Skeletal muscle tissue (tissue), 3 donors: ENCODE measurements at regions not wholly inside any gene's neighbourhood (a gene's known extent, or its start where the extent isn't known, plus 50 kb on each side); places are given as distances from the start of the nearest gene placed in this dataset.

Experiments used
- H3K27ac ChIP-seq: one replicate; pipeline ENCODE4 v1.7.0; 2013; ENCODE audit warnings: mild to moderate bottlenecking, low read depth, low read length, inconsistent platforms
- H3K27me3 ChIP-seq, 3 donors: one replicate each; pipeline ENCODE4 v1.7.0; 2013; ENCODE audit warnings: low read length in 3 of 3; ENCODE audit not compliant: control insufficient read depth in 3 of 3, insufficient read depth in 3 of 3
- H3K36me3 ChIP-seq, 3 donors: one replicate each; pipeline ENCODE4 v1.7.0; 2013; ENCODE audit warnings: low read length in 3 of 3; ENCODE audit not compliant: control insufficient read depth in 3 of 3, insufficient read depth in 3 of 3
- H3K4me1 ChIP-seq, 3 donors: one replicate each; pipeline ENCODE4 v1.7.0; 2013; ENCODE audit warnings: low read length in 3 of 3, mild to moderate bottlenecking in 3 of 3; ENCODE audit not compliant: control insufficient read depth in 3 of 3, insufficient read depth in 3 of 3
- H3K4me3 ChIP-seq, 3 donors: one replicate each; pipeline ENCODE4 v1.7.0; 2013; ENCODE audit warnings: low read length in 3 of 3
- H3K9ac ChIP-seq, 3 donors: one replicate each; pipeline ENCODE4 v1.7.0; 2013; ENCODE audit warnings: low read length in 3 of 3, mild to moderate bottlenecking in 3 of 3, moderate library complexity in 2 of 3, low read depth in 1 of 3
- H3K9me3 ChIP-seq, 3 donors: one replicate each; pipeline ENCODE4 v1.7.0; 2013; ENCODE audit warnings: low read length in 3 of 3; ENCODE audit not compliant: control insufficient read depth in 3 of 3
- donor health status: Osteomylitis.

DNA sequence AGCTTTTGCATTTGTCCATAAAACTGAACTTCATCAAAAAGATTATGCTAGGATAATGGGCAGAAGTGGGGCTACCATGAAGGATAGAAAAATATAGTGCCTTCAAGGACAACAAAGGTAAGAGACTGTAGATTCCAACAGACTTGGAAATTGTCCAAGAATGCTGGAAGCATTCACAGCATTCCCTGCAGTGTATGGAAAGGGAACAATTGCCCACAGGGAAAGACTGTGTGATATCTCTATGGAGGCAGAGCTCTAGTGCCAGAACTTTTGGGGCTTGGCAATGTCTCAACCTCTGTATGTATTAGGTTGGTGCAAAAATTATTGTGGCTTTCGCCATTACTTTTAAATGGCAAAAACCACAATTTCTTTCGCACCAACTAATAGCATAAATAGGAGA lies 1598.8 kb upstream of the MIR17HG start:
- H3K4me3 ChIP-seq, result no peak overlapping the region
- H3K36me3 ChIP-seq, result no peaks in the 10 kb centered on the region
- no peaks in the 10 kb centered on the region for H3K9me3 ChIP-seq
- no peak overlapping the region for H3K9ac ChIP-seq
- H3K4me1 ChIP-seq, result no peaks in the 10 kb centered on the region
- no peaks in the 10 kb centered on the region for H3K27me3 ChIP-seq
- no peak overlapping the region for H3K27ac ChIP-seq

DNA sequence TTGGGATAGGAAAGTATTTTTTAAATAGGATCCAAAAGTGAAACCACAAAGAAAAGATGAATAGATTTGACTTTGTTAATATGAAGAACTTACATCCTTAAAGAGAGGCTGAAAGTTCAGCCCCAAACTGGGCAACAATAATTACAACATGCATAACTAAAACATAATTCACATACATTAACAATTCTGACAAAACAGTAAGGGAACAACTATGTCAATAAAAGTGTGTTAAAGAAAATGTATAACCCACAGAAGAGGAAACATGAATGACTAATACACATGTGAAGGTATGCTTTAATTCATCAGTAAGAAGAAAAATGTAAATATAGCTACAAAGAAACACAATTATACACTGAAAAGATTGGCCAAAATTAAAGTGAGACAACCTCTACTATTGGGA lies 1597.6 kb upstream of the MIR17HG start:
- Histone ChIP-seq H3K9ac (no peak overlapping the region), H3K9me3 (no peaks in the 10 kb centered on the region), H3K4me3 (no peak overlapping the region), H3K27ac (no peak overlapping the region), H3K4me1 (no peaks in the 10 kb centered on the region), H3K27me3 (no peaks in the 10 kb centered on the region), H3K36me3 (no peaks in the 10 kb centered on the region)

DNA sequence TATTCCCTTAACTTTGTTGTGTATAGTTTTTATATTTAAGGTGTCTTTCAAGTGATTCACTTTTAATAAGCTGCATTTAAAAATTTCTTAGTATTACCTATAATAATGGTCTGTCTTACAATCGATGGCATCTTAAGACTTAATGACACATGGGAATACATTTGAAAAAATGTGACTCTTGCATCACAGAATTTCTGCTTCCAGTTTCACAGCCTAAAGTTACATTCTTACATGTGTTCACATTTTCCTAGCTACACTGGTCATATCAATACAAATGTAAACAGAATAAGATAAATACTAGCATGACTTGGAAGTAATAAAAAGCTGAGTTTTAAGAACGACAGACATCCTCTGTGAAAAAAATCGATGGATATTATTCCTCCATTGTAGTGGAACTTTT lies 1597.1 kb upstream of the MIR17HG start:
- Histone ChIP-seq H3K9me3 (no peaks in the 10 kb centered on the region), H3K27ac (no peak overlapping the region), H3K9ac (no peak overlapping the region), H3K4me3 (no peak overlapping the region), H3K4me1 (no peaks in the 10 kb centered on the region), H3K27me3 (no peaks in the 10 kb centered on the region), H3K36me3 (no peaks in the 10 kb centered on the region)

DNA sequence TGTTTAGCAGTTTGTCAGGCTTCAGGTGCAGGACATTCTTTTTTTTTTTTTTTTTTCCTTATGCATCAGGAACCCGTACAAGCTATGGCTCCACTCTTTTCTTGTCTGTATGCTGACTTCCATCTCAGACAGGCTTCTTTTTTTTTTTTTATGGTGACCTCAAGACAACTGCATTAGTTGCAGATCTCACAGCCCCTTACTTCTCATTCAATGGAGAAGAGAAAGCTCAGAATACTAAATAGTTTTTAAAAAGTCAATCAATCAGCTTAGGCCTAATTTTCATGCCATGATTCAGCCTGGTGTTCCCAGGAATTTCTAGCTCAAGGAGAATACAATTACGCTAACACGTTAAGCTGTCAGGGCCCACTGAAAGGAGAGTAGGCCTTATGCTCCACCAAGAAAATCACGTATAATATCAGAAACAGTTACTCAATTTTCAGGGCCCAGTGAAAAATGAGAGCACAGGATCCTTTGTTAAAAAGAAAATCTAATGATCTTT lies 1596.0 kb upstream of the MIR17HG start:
- Histone ChIP-seq H3K4me3 (no peak overlapping the region), H3K4me1 (no peaks in the 10 kb centered on the region), H3K27me3 (no peaks in the 10 kb centered on the region), H3K9me3 (peaks cover 2 to 8% (median 5%) of the 10 kb centered on the region in 3 donors), H3K9ac (no peak overlapping the region), H3K27ac (no peak overlapping the region), H3K36me3 (no peaks in the 10 kb centered on the region)

DNA sequence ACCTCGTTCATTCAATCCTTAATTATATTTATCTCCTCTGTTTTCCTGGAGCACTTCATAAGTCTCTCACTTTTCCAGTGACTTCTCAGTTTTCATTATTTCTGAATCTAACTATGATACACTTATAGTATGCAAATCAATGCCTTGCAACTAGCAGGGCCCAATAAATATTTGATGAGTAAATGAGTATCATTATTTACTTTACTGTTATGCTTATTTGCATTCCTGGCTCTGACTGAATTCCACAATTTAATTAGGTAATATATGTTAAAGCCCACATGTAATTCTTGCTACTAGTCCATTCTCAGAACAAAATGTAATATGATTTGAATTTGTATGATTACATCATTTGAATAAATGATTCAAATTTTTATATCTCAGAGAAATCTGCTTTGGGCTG lies 1595.1 kb upstream of the MIR17HG start:
- Histone ChIP-seq H3K27me3 (no peaks in the 10 kb centered on the region), H3K27ac (no peak overlapping the region), H3K9ac (no peak overlapping the region), H3K4me3 (no peak overlapping the region), H3K4me1 (no peaks in the 10 kb centered on the region), H3K9me3 (peaks cover 2 to 8% (median 5%) of the 10 kb centered on the region in 3 donors), H3K36me3 (no peaks in the 10 kb centered on the region)

DNA sequence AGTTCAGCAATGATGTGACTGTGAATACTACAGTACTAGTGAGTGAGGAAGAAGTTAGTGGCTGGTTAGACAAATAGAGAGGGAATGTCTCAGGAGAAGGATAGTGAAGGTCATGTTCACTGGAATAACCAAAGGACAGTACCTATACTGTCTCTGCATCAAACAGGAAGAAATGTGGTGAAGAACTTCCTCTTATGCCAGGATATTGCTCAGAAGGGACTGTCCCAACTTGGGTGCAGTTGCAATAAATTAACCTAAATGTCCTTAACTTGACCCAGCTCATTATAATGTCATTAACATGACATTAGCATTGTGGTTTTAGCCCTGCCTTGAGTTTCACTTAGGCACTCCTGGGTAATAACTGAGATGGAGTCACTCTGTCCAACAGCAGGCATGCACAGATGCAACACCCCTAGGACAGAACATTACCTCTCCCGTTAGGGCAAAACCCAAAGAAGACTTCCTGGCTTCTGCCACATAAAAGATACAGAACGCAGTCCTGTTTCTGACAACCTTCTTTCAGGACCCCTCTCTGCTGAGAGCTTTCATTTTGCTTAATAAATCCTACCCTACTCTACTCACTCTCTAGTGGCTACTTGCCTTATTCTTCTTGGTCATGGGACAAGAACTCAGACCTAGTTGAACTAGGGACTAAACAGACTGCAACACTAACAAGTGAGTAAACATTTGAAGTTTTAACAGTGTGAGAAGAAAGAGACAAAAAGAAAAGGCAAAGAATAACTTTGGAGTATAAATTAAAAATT lies 1591.6 kb upstream of the MIR17HG start:
- Histone ChIP-seq H3K27me3 (no peaks in the 10 kb centered on the region), H3K9ac (no peak overlapping the region), H3K9me3 (peaks cover 2 to 8% (median 5%) of the 10 kb centered on the region in 3 donors), H3K36me3 (no peaks in the 10 kb centered on the region), H3K4me3 (peak overlapping the region in 1 of 3 donors; percentile 17), H3K27ac (no peak overlapping the region), H3K4me1 (no peaks in the 10 kb centered on the region)

DNA sequence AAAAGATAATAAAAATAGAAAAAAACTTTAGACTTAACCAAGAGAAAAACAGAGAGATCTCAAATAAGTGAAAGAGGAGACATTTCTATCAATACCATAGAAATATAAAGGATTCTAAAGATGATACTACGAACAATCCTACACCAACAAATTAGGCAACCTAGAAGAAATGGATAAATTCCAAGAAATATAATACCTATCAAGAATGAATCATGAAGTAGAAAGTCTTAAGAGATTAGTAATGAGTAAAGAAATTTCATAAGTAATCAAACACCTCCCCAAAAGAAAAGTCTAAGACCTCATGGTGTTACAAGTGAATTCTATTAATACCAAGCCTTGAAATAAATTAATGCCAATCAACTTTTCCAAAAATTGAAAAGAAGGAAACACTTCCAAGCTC lies 1584.5 kb upstream of the MIR17HG start:
- no peaks in the 10 kb centered on the region for H3K4me1 ChIP-seq
- H3K27me3 ChIP-seq, result no peaks in the 10 kb centered on the region
- H3K27ac ChIP-seq, result no peak overlapping the region
- no peaks in the 10 kb centered on the region for H3K36me3 ChIP-seq
- H3K9ac ChIP-seq, result no peak overlapping the region
- H3K9me3 ChIP-seq, result no peaks in the 10 kb centered on the region
- H3K4me3 ChIP-seq, result no peak overlapping the region

DNA sequence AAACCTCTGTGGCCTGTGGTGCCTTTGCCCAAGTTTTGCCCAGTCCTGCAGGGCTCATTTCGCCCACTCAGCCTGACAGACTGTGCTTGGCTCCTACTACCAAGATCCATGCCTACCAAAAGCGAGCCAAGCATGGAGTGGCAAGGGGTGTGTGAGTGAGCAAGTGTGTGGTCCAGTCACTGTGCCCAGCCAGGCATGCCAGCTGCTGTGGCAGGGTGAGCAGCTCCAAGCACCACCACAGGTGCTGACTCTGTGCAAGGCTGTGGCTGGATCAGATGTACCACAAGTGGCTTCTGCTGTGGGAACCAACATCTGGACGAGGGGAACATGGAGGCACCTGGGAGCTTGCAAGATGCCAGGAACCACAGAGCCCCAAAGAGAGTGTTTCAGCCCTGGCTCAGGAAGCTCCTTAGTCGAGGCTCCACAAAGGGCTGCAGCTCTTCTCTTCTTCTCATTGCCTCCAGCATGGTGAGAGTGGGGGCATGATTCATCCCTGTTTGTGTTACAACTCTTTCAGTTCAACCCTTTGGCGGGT lies 1564.2 kb upstream of the MIR17HG start:
- no peaks in the 10 kb centered on the region for H3K36me3 ChIP-seq
- H3K4me3 ChIP-seq, result no peak overlapping the region
- H3K27me3 ChIP-seq, result no peaks in the 10 kb centered on the region
- H3K4me1 ChIP-seq, result no peaks in the 10 kb centered on the region
- H3K9ac ChIP-seq, result no peak overlapping the region
- H3K9me3 ChIP-seq, result peaks cover 0 to 2% (median 0%) of the 10 kb centered on the region in 3 donors
- H3K27ac ChIP-seq, result no peak overlapping the region

DNA sequence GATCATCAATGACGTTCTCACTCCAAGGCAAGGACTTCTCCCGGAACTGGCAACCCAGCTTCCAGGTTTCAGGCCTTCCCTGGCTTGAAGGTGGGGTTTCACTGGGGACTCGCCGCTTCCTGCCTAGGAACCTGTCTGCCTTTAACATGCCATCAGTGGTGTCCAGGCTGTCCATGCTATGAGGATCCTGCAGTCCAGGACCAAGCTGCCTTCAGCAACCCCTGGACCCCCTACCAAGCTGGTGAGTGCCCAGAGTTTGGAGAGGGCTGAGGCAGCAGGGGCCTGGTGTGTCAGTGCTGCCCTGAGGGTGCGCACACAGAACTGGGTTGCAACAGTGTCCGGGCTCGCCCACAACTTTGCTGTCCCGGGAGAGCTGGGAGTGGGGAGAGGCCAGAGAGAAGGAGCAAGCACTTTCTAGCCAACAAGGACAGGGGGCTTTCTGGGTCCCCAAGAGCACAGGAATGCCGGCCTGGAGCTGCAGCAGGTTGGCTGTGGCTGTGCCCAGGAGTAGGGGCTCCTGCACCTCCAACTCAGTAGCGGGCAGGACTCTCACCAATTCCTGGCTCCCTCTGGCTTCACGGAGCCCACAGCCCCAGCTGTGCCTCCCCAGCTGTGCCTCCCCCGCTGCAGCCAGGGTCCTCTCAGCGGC lies 1563.2 kb upstream of the MIR17HG start:
- Histone ChIP-seq H3K4me1 (no peaks in the 10 kb centered on the region), H3K9ac (no peak overlapping the region), H3K27ac (no peak overlapping the region)

DNA sequence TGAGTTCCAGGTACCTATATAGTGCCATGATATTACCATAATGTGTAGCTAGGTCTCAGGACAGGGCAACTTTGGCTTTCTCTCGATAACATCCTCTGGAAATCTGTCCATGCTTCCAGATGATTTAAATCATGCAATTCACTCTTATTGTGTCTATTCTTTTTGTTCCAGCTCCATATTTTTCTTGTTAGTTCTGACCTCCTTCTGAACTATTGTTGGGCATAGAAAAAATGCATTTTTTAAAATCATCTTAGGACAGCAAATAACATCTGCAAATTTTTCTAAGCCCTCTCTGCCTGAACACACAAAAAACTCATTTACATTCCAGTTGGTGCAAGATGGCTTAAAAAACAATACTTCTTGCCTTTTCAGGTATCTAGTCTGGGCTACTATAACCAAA lies 1561.0 kb upstream of the MIR17HG start:
- Histone ChIP-seq H3K4me3 (no peak overlapping the region), H3K36me3 (no peaks in the 10 kb centered on the region), H3K27ac (no peak overlapping the region), H3K9me3 (peaks cover 0 to 2% (median 0%) of the 10 kb centered on the region in 3 donors), H3K9ac (no peak overlapping the region), H3K4me1 (no peaks in the 10 kb centered on the region), H3K27me3 (no peaks in the 10 kb centered on the region)

More for the DNA sequence above, 1563.2 kb upstream of the MIR17HG start:
- Histone ChIP-seq H3K27me3 (no peaks in the 10 kb centered on the region), H3K36me3 (no peaks in the 10 kb centered on the region), H3K9me3 (peaks cover 0 to 2% (median 0%) of the 10 kb centered on the region in 3 donors), H3K4me3 (no peak overlapping the region)
